Right atrium auricular region (tissue), 2 donors: ENCODE measurements at regions not wholly inside any gene's neighbourhood (a gene's known extent, or its start where the extent isn't known, plus 50 kb on each side); places are given as distances from the start of the nearest gene placed in this dataset.
"Not testable (repeated sequence)": the region's sequence is repeated elsewhere in the genome, so short reads cannot be mapped to it uniquely, and the experiment has no call there.

ENCODE experiments used
- DNase-seq: peaks from one replicate; pipeline ENCODE4 v3.0.0-alpha.2; 2019; ENCODE audit warnings: low spot score
- H3K27ac ChIP-seq, 2 donors: fragments of 200-600 bp; sonication (generic); 1 replicate in 1 of 2; 2 replicates in 1 of 2; pipeline ENCODE4 v1.5.1; 2016 to 2019
- H3K27me3 ChIP-seq, 2 donors: fragments of 200-600 bp; sonication (generic); one replicate each; pipeline versions ENCODE4 v1.5.1 to v1.6.0; 2017 to 2019
- H3K36me3 ChIP-seq: fragments of 200-600 bp; sonication (generic); one replicate; pipeline ENCODE4 v1.5.1; 2016
- H3K4me1 ChIP-seq, 2 donors: fragments of 200-600 bp; sonication (generic); one replicate each; pipeline versions ENCODE4 v1.5.1 to v1.6.0; 2017 to 2019
- H3K4me3 ChIP-seq, 2 donors: fragments of 200-600 bp; sonication (generic); 1 replicate in 1 of 2; 2 replicates in 1 of 2; pipeline ENCODE4 v1.5.1; 2017 to 2019; ENCODE audit warnings: mild to moderate bottlenecking in 1 of 2, moderate library complexity in 1 of 2
- H3K9me3 ChIP-seq, 2 donors: fragments of 200-600 bp; sonication (generic); one replicate each; pipeline ENCODE4 v1.5.1; 2019
- CTCF ChIP-seq, 2 donors: fragments of 200-600 bp; sonication (generic); IDR thresholded peaks; one replicate each; pipeline ENCODE4 v1.5.1; 2019; ENCODE audit warnings: antibody characterized with exemption in 2 of 2

GRCh38 chr2:126272401-126272800 lies 383.6 kb upstream of the GYPC start:
- H3K27ac ChIP-seq, result no peak overlapping the region
- DNase-seq, result no peak
- no peaks in the 10 kb centered on the region for H3K27me3 ChIP-seq
- H3K4me3 ChIP-seq, result no peak overlapping the region
- TF ChIP-seq CTCF (IDR thresholded peaks at IDR 0.05), result no peak
- H3K4me1 ChIP-seq, result no peaks in the 10 kb centered on the region
- no peaks in the 10 kb centered on the region for H3K36me3 ChIP-seq
- no peaks in the 10 kb centered on the region for H3K9me3 ChIP-seq

GRCh38 chr2:126275098-126275497 lies 380.9 kb upstream of the GYPC start:
- no peaks in the 10 kb centered on the region for H3K36me3 ChIP-seq
- DNase-seq, result no peak
- TF ChIP-seq CTCF (IDR thresholded peaks at IDR 0.05), result no peak

GRCh38 chr2:126276268-126276667 lies 379.7 kb upstream of the GYPC start:
- H3K27me3 ChIP-seq, H3K9me3 ChIP-seq, H3K4me1 ChIP-seq, DNase-seq, H3K36me3 ChIP-seq, H3K27ac ChIP-seq, H3K4me3 ChIP-seq: not testable (repeated sequence)

More at GRCh38 chr2:126275098-126275497, 380.9 kb upstream of the GYPC start:
- no peaks in the 10 kb centered on the region for H3K27me3 ChIP-seq
- no peak overlapping the region for H3K27ac ChIP-seq
- H3K4me3 ChIP-seq, result no peak overlapping the region
- no peaks in the 10 kb centered on the region for H3K9me3 ChIP-seq
- H3K4me1 ChIP-seq, result no peaks in the 10 kb centered on the region

GRCh38 chr2:126288362-126288761 lies 367.6 kb upstream of the GYPC start:
- DNase-seq, result no peak
- TF ChIP-seq CTCF (IDR thresholded peaks at IDR 0.05), result no peak
- no peak overlapping the region for H3K4me3 ChIP-seq
- no peak overlapping the region for H3K27ac ChIP-seq
- no peaks in the 10 kb centered on the region for H3K27me3 ChIP-seq
- no peaks in the 10 kb centered on the region for H3K4me1 ChIP-seq
- H3K9me3 ChIP-seq, result no peaks in the 10 kb centered on the region
- no peaks in the 10 kb centered on the region for H3K36me3 ChIP-seq

- H3K27me3 ChIP-seq, H3K4me1 ChIP-seq, H3K4me3 ChIP-seq: not testable (repeated sequence)
These were observed 362.0 kb upstream of the GYPC start for GRCh38 chr2:126293962-126294361.

GRCh38 chr2:126299469-126299976 lies 356.4 kb upstream of the GYPC start:
- Histone ChIP-seq H3K4me1 (no peaks in the 10 kb centered on the region), H3K27ac (no peak overlapping the region), H3K27me3 (no peaks in the 10 kb centered on the region), H3K4me3 (no peak overlapping the region), H3K36me3 (no peaks in the 10 kb centered on the region), H3K9me3 (no peaks in the 10 kb centered on the region)
- DNase-seq, result no peak
- no peak for TF ChIP-seq CTCF (IDR thresholded peaks at IDR 0.05)

More at GRCh38 chr2:126293962-126294361, 362.0 kb upstream of the GYPC start:
- not testable (repeated sequence) for H3K27ac ChIP-seq, H3K9me3 ChIP-seq, DNase-seq, H3K36me3 ChIP-seq

GRCh38 chr2:126300348-126300747 lies 355.6 kb upstream of the GYPC start:
- Histone ChIP-seq H3K4me3 (no peak overlapping the region), H3K27ac (no peak overlapping the region), H3K27me3 (no peaks in the 10 kb centered on the region), H3K4me1 (no peaks in the 10 kb centered on the region), H3K36me3 (no peaks in the 10 kb centered on the region), H3K9me3 (no peaks in the 10 kb centered on the region)
- TF ChIP-seq CTCF (IDR thresholded peaks at IDR 0.05), result no peak
- no peak for DNase-seq
